GM21381 (cell line): ENCODE measurements at regions not wholly inside any gene's neighbourhood (a gene's known extent, or its start where the extent isn't known, plus 50 kb on each side); places are given as distances from the start of the nearest gene placed in this dataset.
"Not testable (repeated sequence)": the region's sequence is repeated elsewhere in the genome, so short reads cannot be mapped to it uniquely, and the experiment has no call there.

Experiments used
- ATAC-seq: cut with Tn5 transposase; IDR thresholded peaks from one replicate; pipeline ENCODE4 v1.9.1; 2021; ENCODE audit warnings: mild to moderate bottlenecking, moderate library complexity; ENCODE audit not compliant: unreplicated experiment

DNA sequence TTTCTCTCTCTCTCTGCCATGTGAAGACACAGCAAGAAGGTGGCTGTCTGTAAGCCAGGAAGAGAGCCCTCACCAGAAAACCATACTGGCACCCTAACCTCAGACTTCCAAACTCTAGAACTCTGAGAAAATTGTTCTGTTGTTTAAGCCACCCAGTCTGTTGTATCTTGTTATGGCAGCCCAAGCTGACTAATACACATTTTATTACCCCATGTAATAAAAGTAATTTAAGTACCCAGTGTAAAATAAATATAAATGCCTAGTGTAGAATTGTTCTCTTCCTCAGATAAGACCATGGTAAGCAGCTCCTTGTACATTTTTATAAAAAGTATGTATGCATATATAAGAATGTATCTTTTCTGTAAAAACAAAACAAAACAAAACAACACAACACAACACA lies 119.7 kb downstream of the DTL start:
- no peak for ATAC-seq

GRCh38 chr1:212157252-212157651 lies 121.7 kb downstream of the DTL start:
- ATAC-seq: no peak

DNA sequence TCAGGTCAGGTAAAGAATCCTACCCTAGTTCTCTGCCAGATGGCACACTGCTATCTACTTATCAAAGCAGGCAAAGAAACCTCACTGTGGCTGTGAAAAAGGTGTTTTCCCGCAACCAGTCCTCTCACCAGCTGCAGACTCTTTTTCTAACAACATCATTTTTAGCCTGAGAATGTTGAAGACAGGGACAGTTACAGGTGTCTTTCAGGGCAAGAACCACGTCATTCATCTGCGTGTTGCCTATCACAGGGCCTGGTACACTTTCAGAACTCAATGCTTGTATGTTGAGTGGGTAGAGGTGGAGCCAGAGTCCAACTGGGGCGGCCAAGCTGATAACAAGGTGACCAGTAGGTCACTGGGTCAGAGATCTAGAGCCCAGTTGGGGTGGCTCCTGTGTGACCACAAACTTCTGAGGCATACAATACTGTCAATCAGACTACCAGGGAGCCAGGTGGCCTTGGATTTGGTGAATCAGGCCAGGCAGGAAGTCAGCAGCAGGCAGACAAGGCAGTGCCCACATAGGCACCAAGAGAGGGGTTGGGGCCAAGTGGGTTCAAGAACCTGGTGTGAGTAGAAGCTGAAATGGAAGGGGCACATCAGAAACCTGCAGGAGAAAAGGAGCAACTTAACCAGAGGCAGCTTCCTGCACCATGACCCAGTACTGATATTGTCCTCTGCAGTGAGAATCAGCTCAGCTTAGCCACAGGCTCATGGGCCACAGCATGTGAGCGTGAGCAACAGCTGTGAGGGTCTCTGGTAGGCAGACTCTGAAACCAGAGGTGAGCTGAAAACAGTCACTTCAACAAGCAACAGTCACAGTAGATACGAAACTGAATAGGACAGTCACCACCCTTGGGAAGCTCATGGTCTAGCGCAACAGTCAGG lies 123.6 kb downstream of the DTL start:
- ATAC-seq: peak; percentile 40

GRCh38 chr1:212161231-212161781 lies 123.9 kb upstream of the PPP2R5A start:
- no peak for ATAC-seq

DNA sequence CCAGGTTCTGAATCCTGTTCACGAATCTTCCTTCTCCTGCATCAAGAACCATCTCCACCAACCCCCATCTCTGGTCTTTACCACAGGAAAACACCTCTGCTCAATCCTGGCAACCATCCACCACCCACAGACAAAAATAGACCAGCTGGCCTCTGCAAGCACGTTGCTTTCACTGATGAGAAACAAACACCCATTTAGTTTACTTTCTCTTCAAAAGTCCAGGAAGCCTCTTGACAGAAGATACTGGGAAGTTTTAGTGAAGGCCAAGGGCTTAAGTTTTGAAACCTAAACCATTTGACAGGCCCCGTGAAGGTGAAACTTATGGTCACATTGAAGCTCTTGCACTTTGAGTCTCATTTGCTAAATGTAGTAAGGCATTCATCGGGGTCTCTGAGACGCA lies 122.6 kb upstream of the PPP2R5A start:
- ATAC-seq: peak; percentile 60

DNA sequence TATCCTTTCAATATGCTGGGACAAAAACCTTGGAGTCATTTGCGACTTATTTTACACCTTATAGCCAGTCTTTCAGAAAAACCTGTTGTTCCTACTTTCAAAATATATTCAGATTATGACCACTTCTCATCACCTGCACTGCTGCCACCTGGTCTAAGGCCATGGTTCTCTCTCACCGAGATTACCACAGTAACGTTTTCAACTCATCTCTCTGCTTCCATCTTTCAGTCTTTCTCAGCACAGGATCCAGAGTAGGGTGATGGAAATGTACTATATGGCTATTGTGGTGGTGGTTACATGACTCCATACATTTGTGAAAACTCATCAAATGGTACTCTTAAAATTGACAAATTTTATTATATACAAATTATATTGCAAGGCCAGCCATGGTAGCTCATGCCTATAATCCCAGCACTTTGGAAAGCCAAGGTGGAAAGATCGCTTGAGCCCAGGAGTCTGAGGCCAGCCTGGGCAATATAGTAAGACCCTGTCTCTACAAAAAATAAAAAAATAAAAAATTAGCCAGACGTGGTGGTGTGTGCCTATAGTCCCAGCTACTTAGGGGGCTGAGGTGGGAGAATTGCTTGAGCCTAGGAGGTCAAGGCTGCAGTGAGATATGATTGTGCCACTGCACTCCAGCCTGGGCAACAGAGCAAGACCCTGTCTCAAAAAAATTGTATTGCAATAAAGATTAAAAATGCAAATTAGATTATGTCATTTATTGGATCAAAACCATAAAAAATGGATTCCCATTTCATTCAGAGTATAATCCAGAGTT lies 120.9 kb upstream of the PPP2R5A start:
- ATAC-seq: no peak

- no peak for ATAC-seq
Measured at GRCh38 chr1:212166244-212166643, 119.0 kb upstream of the PPP2R5A start.

GRCh38 chr1:212166644-212167043 lies 118.6 kb upstream of the PPP2R5A start:
- no peak for ATAC-seq

DNA sequence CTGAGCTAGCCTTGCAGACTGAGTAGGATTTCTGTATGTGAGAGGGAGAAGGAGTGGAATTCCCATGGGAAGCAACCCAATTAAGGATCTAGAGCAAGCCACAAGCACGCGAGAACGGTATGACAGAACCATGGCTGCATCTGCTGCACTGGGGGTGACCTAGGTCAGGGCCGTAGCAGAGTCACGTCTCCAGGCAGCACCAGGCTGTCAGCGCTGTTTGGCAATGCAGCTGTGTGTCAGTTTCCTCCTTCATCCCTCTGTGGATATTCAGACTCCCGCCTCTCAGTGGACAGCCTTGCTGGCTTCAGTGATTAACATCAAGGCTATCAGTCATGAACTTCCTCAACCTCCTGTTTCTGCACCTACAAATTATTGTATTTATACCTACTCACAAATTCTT lies 118.1 kb upstream of the PPP2R5A start:
- no peak for ATAC-seq

GRCh38 chr1:212173567-212173966 lies 111.6 kb upstream of the PPP2R5A start:
- ATAC-seq: no peak

- ATAC-seq: not testable (repeated sequence)
Measured at GRCh38 chr1:212174295-212174694, 110.9 kb upstream of the PPP2R5A start.

DNA sequence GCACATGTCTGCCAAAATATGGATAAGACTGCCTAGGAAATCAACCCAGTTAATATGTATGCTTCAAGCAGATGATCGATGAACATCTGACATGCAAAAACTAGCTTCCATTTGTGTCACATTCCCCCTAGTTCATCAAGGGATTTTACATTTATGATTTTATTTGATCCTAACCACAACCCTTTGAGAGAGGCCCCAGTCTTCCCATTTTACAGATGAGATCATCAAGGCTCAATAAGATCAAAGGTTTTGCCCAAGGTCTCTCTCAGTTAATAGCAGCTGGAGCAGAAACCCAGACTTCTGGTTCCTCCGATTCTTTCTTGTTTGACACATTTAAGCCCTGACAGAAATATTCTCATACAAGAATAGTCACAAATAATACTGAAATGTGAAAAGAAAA lies 107.7 kb upstream of the PPP2R5A start:
- ATAC-seq: no peak

- no peak for ATAC-seq
Measured at GRCh38 chr1:212178851-212179250, 106.4 kb upstream of the PPP2R5A start.

- no peak for ATAC-seq
Measured at GRCh38 chr1:212179394-212180076, 105.7 kb upstream of the PPP2R5A start.

DNA sequence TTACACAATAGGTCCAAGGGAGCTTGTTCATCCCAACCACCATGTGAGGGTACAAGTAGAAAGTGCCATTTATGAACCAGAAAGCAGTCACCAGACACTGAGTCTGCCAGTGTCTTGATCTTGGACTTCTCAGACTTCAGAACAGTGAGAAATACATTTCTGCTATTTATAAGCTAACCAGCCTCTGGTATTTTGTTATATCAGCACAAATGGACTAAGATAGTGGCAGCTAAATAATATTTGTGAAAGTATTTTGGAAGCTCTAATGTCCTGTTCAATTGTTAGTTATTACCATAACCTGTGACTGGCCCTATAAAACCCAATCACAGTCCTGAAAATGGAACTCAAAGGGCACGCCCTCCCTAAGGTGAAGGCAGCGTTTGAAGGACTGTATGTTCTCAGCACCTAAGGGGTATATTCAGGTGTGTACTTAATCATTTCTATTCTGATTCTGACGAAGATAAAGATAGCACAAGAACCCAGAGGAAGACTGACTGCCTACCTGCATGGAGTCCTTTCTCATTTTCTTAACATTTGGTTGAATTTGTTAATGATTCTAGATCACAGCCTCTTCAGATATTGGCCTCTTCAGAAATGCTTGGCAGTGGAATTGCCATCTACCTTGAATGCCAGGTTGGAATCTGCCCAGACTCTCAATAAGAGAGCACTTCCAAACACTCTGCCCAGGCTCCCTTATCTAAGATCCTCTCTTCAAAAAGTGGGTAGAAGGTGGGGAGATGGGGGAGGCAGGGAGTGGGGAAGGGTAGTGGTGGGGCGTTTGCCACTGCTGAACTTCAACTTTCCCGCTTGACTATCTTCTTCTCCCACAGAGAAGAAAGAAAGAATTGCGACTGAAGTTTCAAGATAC lies 104.0 kb upstream of the PPP2R5A start:
- ATAC-seq: no peak

DNA sequence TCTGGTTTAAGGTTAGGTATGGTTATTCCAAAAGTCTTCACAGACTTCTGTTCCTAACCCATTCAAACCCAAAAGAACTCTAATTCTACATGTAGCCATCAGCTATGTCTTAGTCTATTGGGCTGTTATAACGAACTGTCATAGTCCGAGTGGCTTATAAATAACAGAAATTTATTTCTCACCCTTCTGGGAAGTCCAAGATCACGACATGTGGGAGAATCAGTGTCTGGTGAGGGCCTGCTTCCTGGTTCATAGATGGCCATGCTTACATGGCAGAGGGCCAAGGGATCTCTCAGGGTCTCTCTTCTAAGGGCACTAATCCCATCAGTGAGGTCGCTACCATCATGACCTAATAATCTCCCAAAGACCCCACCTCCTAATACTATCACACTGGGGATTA lies 103.0 kb upstream of the PPP2R5A start:
- no peak for ATAC-seq

DNA sequence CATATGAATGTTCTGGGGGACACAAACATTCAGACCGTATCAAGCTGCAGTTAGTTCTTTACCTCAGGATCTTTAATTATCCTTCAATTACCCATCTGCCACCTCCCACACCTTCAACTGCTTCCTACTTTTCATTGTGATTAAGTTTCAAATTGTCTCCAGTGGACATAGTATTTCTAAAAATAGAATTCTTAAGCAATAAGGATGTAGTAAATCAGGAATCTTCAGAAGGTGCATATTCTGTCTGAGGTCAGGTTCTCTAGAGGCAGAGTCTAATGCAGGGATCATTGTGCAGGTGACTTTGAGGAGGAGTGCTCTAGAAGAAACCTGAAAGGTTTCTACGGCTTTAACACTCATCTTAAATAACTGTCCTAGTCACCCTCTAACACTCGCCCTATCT lies 102.6 kb upstream of the PPP2R5A start:
- ATAC-seq: no peak

- ATAC-seq: peak; percentile 98
Measured at GRCh38 chr1:212186427-212187207, 98.6 kb upstream of the PPP2R5A start.

DNA sequence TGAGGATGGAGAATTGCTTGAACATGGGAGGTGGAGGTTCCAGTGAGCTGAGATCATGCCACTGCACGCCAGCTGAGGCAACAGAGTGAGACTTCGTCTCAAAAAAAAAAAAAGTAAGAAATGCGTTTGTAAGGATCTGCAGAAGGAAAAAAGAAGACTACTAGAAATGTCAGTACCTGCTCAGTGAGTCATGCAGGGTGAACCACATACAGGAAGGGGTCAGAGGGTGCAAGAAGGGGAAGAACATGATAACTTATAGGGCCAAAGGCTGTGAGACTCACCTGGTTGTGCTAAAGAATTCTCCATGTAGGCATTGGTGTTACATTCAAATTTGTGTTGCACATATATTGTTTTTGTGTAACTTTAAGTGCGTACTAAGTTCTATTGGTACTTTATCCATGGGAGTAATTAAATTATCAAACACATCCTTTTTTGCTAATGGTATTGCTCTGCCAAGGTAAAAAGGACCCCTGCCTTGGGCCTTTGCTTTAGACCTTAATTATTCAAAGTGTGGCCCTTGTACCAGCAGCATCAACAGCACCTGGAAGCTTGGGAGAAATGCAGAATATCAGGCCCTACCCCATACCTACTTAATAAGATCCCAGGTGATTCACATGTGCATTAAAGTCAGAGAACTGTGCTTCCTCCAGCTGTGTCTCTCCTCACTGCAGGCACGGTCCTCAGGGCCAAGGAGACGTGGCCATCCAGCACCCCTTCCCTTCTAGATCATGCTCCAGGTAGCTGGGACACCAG lies 96.4 kb upstream of the PPP2R5A start:
- no peak for ATAC-seq
